ENCODE measurements at regions not wholly inside any gene's neighbourhood (a gene's known extent, or its start where the extent isn't known, plus 50 kb on each side); places are given as distances from the start of the nearest gene placed in this dataset.
"Not testable (repeated sequence)": the region's sequence is repeated elsewhere in the genome, so short reads cannot be mapped to it uniquely, and the experiment has no call there.

DNA sequence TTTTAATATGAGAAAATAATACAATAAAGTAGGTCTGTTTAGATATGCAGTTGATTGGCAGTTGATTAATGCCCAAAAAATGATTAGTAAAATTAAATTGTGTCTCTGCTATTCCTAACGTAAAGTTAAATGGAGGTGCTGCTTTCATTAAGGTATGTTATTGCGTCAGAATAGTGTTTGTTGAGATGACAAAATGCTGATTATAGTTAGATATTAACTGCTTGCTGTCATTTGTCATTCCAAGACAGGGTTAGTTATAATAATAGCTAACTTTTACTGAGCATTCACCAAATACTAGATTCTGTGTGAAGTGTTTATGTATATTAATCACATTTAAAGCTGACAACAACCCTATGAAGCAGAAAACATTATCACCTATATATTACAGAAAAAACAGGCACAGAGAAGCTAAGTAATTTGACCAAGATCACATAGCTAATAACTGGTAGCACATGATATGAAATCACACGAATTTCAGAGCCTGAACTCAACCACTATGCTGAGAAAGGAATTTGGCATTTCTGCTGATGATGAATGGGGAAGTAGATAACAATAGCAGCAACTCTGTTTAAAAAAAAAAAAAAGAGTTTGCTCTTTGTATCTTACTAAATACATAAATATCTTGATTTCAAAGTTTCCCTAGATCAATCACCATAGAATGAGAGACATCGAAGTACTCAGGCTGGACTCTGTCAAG is 59.7 kb upstream of the WDR44 start:
- Histone ChIP-seq H2AFZ (ENCODE audit: low read length) (no peak overlapping the region), H3K9me3 (ENCODE audit: low read length) (no peaks in the 10 kb centered on the region), H3K27ac (ENCODE audit: low read depth, low read length, poor library complexity, severe bottlenecking) (no peak overlapping the region), H3K9ac (ENCODE audit: low read length) (no peak overlapping the region), H4K20me1 (ENCODE audit: insufficient read depth, low read length) (no peaks in the 10 kb centered on the region), H3K4me2 (ENCODE audit: low read length) (no peak overlapping the region), H3K4me3 (ENCODE audit: low read depth, low read length, poor library complexity, severe bottlenecking) (no peak overlapping the region), H3K79me2 (ENCODE audit: insufficient read depth, low read length) (no peaks in the 10 kb centered on the region), H3K36me3 (ENCODE audit: insufficient read depth, low read length) (no peaks in the 10 kb centered on the region), H3K9me2 (ENCODE audit: low read depth, low read length) (no peaks in the 10 kb centered on the region), H3K4me1 (ENCODE audit: insufficient read depth, low read length, severe bottlenecking) (no peaks in the 10 kb centered on the region), H3F3A (ENCODE audit: insufficient read depth, low read length) (no peaks in the 10 kb centered on the region), H3K27me3 (ENCODE audit: insufficient read depth, low read length) (no peaks in the 10 kb centered on the region)
- no peak for TF ChIP-seq EZH2 (IDR thresholded peaks at IDR 0.05; ENCODE audit: borderline replicate concordance, low read length)
- TF ChIP-seq, protein P1, sequence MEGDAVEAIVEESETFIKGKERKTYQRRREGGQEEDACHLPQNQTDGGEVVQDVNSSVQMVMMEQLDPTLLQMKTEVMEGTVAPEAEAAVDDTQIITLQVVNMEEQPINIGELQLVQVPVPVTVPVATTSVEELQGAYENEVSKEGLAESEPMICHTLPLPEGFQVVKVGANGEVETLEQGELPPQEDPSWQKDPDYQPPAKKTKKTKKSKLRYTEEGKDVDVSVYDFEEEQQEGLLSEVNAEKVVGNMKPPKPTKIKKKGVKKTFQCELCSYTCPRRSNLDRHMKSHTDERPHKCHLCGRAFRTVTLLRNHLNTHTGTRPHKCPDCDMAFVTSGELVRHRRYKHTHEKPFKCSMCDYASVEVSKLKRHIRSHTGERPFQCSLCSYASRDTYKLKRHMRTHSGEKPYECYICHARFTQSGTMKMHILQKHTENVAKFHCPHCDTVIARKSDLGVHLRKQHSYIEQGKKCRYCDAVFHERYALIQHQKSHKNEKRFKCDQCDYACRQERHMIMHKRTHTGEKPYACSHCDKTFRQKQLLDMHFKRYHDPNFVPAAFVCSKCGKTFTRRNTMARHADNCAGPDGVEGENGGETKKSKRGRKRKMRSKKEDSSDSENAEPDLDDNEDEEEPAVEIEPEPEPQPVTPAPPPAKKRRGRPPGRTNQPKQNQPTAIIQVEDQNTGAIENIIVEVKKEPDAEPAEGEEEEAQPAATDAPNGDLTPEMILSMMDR (IDR thresholded peaks at IDR 0.05; ENCODE audit: low read length) = no peak

DNA sequence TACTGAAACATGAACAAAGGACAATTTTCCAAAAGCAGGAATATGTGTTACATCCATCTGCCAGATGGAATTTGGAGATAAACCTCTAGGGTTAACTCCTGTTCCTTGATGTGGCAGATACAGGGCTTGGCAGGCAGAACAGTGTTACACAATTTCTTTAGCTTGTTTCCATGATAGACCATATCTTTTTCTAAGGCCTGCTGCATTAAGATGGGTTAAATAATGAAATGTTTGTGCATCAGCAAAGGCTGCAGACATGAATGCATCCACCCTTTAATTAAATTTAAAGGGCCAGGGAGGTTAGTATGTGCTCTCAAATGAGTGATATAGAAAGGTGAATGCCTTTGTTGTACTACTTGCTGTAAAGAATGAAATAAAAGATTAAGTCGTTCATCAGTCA is 50.1 kb upstream of the WDR44 start:
- H3K79me2 ChIP-seq (ENCODE audit: insufficient read depth, low read length); H3F3A ChIP-seq (ENCODE audit: insufficient read depth, low read length); H3K36me3 ChIP-seq (ENCODE audit: insufficient read depth, low read length); H3K27ac ChIP-seq (ENCODE audit: low read depth, low read length, poor library complexity, severe bottlenecking); H3K4me2 ChIP-seq (ENCODE audit: low read length); H3K9me3 ChIP-seq (ENCODE audit: low read length); H3K27me3 ChIP-seq (ENCODE audit: insufficient read depth, low read length); H3K9me2 ChIP-seq (ENCODE audit: low read depth, low read length); H4K20me1 ChIP-seq (ENCODE audit: insufficient read depth, low read length); H3K4me3 ChIP-seq (ENCODE audit: low read depth, low read length, poor library complexity, severe bottlenecking); H2AFZ ChIP-seq (ENCODE audit: low read length); H3K4me1 ChIP-seq (ENCODE audit: insufficient read depth, low read length, severe bottlenecking); H3K9ac ChIP-seq (ENCODE audit: low read length): not testable (repeated sequence)

Data from OCI-LY1 (cell line).